Gastroesophageal sphincter (tissue), 3 donors: ENCODE measurements at regions not wholly inside any gene's neighbourhood (a gene's known extent, or its start where the extent isn't known, plus 50 kb on each side); places are given as distances from the start of the nearest gene placed in this dataset.

Source experiments
- POLR2A ChIP-seq, 2 donors: fragments of 450-650 bp; IDR thresholded peaks; one replicate each; pipeline ENCODE4 v1.6.1; 2017; ENCODE audit warnings: antibody characterized with exemption in 2 of 2, mild to moderate bottlenecking in 2 of 2, moderate library complexity in 1 of 2
- TF ChIP-seq, protein P1 (sequence below), 4 experiments: fragments of 200-600 bp in 2 of 4; fragments of 450-650 bp in 2 of 4; sonication (generic) in 1 of 4; IDR thresholded peaks; one replicate each; pipeline ENCODE4 v1.5.1; 2017 to 2019; ENCODE audit warnings: antibody characterized with exemption in 4 of 4, mild to moderate bottlenecking in 2 of 4, moderate library complexity in 2 of 4

DNA sequence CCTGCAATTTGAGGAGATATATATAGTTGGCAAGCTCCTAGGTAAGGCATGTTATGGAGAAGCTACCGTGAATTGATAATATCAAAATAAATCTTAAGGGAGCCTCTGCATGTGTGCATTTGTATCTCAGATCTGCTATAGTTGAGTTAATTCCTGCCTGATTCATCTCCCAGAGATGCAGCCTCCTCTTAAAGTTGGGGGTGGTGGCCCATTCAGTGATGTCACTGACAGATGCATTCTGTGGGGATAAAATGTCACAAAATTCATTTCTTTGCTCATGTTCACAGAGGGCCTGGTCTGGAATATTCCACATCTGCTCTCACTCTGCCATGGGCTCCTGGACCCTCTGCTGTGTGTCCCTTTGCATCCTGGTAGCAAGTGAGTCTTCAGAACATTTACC is 185.8 kb upstream of the PRSS1 start:
- TF ChIP-seq, protein P1, sequence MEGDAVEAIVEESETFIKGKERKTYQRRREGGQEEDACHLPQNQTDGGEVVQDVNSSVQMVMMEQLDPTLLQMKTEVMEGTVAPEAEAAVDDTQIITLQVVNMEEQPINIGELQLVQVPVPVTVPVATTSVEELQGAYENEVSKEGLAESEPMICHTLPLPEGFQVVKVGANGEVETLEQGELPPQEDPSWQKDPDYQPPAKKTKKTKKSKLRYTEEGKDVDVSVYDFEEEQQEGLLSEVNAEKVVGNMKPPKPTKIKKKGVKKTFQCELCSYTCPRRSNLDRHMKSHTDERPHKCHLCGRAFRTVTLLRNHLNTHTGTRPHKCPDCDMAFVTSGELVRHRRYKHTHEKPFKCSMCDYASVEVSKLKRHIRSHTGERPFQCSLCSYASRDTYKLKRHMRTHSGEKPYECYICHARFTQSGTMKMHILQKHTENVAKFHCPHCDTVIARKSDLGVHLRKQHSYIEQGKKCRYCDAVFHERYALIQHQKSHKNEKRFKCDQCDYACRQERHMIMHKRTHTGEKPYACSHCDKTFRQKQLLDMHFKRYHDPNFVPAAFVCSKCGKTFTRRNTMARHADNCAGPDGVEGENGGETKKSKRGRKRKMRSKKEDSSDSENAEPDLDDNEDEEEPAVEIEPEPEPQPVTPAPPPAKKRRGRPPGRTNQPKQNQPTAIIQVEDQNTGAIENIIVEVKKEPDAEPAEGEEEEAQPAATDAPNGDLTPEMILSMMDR (IDR thresholded peaks at IDR 0.05) = no peak
- no peak for TF ChIP-seq POLR2A (IDR thresholded peaks at IDR 0.05)
